Activated CD8-positive, alpha-beta T cell treated with anti-CD3 and anti-CD28 coated beads for 36 hours (primary cell): ENCODE measurements at regions not wholly inside any gene's neighbourhood (a gene's known extent, or its start where the extent isn't known, plus 50 kb on each side); places are given as distances from the start of the nearest gene placed in this dataset.
"Not testable (repeated sequence)": the region's sequence is repeated elsewhere in the genome, so short reads cannot be mapped to it uniquely, and the experiment has no call there.

ENCODE experiments used
- ATAC-seq: fragments of 200-7000 bp; cut with Tn5 transposase; one replicate; pipeline ENCODE4 v1.10.0; 2021; ENCODE audit warnings: mild to moderate bottlenecking, moderate library complexity
- CTCF ChIA-PET: fragments of 350-600 bp; sonication (Branson Sonifier 250); formaldehyde crosslinking; loops from one replicate; lab custom pipeline; 2021; ENCODE audit warnings: antibody characterized with exemption; lab: Charles Lee
- POLR2A ChIA-PET: fragments of 350-600 bp; sonication (Branson Sonifier 250); formaldehyde crosslinking; loops from one replicate; lab custom pipeline; 2021; ENCODE audit warnings: antibody characterized with exemption; lab: Charles Lee
- DNase-seq: peaks from one replicate; pipeline ENCODE4 v3.0.0-alpha.2; 2020
- H3K27ac Mint-ChIP-seq: one replicate; pipeline ENCODE4 v1.8.0; 2021; ENCODE audit warnings: mild to moderate bottlenecking, mixed read lengths
- H3K27me3 Mint-ChIP-seq: one replicate; pipeline ENCODE4 v1.8.0; 2021; ENCODE audit warnings: mixed read lengths
- H3K36me3 Mint-ChIP-seq: one replicate; pipeline ENCODE4 v1.8.0; 2021; ENCODE audit warnings: low read depth, mixed read lengths
- H3K4me1 Mint-ChIP-seq: one replicate; pipeline ENCODE4 v1.8.0; 2021; ENCODE audit warnings: low read depth, mixed read lengths
- H3K4me3 Mint-ChIP-seq: one replicate; pipeline ENCODE4 v1.8.0; 2021; ENCODE audit warnings: mild to moderate bottlenecking, moderate library complexity, mixed read lengths
- H3K9me3 Mint-ChIP-seq: one replicate; pipeline ENCODE4 v1.8.0; 2021; ENCODE audit warnings: mixed read lengths
- intact Hi-C: fragments of 100-400 bp; cut with micrococcal nuclease; formaldehyde crosslinking; loops from one replicate; pipeline ENCODE4 v1.10.0; 2022
- TF ChIP-seq, protein P1 (sequence below): fragments of 200-600 bp; IDR thresholded peaks from one replicate; pipeline ENCODE4 v1.8.0; 2022; ENCODE audit warnings: antibody characterized with exemption, mild to moderate bottlenecking

GRCh38 chr6:1170794-1171193 is 141.1 kb upstream of the FOXQ1 start:
- Mint-ChIP-seq H3K4me1 (no peaks in the 10 kb centered on the region), H3K9me3 (peaks cover 2% of the 10 kb centered on the region), H3K36me3 (no peaks in the 10 kb centered on the region), H3K27ac (no peak overlapping the region), H3K4me3 (no peak overlapping the region), H3K27me3 (peaks cover 7% of the 10 kb centered on the region)
- DNase-seq (no peak), ATAC-seq (no peak)
- ChIA-PET POLR2A (no interaction called here), CTCF (no interaction called here)
- TF ChIP-seq, protein P1, sequence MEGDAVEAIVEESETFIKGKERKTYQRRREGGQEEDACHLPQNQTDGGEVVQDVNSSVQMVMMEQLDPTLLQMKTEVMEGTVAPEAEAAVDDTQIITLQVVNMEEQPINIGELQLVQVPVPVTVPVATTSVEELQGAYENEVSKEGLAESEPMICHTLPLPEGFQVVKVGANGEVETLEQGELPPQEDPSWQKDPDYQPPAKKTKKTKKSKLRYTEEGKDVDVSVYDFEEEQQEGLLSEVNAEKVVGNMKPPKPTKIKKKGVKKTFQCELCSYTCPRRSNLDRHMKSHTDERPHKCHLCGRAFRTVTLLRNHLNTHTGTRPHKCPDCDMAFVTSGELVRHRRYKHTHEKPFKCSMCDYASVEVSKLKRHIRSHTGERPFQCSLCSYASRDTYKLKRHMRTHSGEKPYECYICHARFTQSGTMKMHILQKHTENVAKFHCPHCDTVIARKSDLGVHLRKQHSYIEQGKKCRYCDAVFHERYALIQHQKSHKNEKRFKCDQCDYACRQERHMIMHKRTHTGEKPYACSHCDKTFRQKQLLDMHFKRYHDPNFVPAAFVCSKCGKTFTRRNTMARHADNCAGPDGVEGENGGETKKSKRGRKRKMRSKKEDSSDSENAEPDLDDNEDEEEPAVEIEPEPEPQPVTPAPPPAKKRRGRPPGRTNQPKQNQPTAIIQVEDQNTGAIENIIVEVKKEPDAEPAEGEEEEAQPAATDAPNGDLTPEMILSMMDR = no peak
- intact Hi-C loops = no loop called here

DNA sequence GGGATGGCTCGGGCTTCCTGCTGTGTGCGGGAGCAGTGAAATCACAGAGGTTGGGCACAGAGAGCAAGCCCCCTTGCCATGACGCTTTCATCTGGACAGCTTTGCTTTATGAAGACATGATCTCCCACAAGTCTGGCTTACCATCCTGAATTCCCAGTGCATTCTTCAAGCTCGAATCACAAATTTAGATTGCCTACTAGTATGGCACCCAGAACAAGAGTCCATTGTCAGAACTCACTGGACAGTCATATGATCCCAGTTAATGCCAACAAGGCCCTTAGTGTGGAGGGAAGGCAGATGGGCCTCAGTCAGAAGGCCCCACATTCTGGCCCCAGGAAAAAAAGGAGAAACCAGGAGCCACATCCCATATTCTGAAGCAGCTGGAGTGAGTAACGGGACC is 147.3 kb upstream of the FOXQ1 start:
- intact Hi-C loops = no loop called here
- Mint-ChIP-seq H3K27me3 (peaks cover 17% of the 10 kb centered on the region), H3K4me3 (no peak overlapping the region), H3K36me3 (no peaks in the 10 kb centered on the region), H3K4me1 (no peaks in the 10 kb centered on the region), H3K9me3 (no peaks in the 10 kb centered on the region), H3K27ac (no peak overlapping the region)
- TF ChIP-seq, protein P1 = no peak
- ChIA-PET CTCF (no interaction called here), POLR2A (no interaction called here)
- DNase-seq = no peak
- no peak for ATAC-seq

- POLR2A ChIA-PET = interaction anchor here (0.6 kb wide), 1 partner anchor 60 kb away, joined by 3 read pairs; no protein-coding TSS in a partner anchor
- no peak for ATAC-seq
- Mint-ChIP-seq H3K27ac (no peak overlapping the region), H3K4me1 (no peaks in the 10 kb centered on the region), H3K9me3 (no peaks in the 10 kb centered on the region), H3K4me3 (no peak overlapping the region), H3K36me3 (no peaks in the 10 kb centered on the region), H3K27me3 (peaks cover 14% of the 10 kb centered on the region)
- DNase-seq = no peak
- TF ChIP-seq, protein P1 = no peak
- intact Hi-C loops = no loop called here
- CTCF ChIA-PET = no interaction called here
Observed at GRCh38 chr6:1163501-1163900, 148.4 kb upstream of the FOXQ1 start.

DNA sequence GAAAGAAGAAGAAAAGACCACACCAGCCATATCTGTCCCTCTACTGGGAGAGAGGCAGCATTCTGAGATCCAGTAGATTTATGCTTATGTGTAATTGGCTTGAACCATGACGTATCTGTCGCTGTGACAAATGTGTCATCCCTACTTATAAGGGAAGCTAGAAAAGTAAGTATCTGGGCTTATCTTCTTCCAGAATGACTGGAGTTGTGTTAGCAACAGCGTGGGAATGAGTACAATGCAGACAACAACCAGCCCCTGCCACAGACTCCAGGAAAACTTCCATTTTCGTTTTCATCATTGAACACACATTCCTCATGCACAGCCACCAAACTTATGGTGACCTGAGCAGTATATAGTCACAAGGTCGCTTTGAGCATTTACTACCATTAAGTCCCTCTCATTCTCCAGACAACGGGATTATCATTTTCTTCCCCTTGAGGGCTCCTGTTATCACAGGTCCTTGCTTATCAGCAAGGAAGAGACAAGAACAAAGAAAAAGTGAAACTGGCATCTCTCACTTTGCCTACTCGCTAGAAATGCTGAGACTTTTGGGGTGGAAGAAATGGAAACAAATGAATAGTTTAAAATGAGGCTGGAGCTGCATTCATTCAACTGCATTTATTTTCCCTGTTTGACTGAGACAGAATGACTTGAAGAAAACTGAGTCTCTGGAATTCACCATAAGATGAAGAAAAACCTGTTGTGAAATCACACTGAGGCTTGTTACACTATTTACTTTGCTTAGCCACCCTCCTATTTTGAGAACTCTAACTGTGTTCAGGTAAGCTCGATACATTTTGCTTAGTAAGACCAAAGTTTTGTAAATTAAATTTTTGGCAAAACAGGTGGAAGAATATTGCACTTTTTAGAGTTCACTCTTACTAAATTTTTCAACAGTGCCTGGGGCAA is 149.3 kb upstream of the FOXQ1 start:
- Mint-ChIP-seq H3K9me3 (no peaks in the 10 kb centered on the region), H3K4me3 (no peak overlapping the region), H3K36me3 (no peaks in the 10 kb centered on the region), H3K27me3 (peaks cover 14% of the 10 kb centered on the region), H3K4me1 (no peaks in the 10 kb centered on the region), H3K27ac (no peak overlapping the region)
- no peak for DNase-seq
- CTCF ChIA-PET = no interaction called here
- no peak for ATAC-seq
- TF ChIP-seq, protein P1 = no peak
- POLR2A ChIA-PET = no interaction called here
- intact Hi-C loops = no loop called here

- ATAC-seq, H3K4me3 Mint-ChIP-seq, POLR2A ChIA-PET, H3K4me1 Mint-ChIP-seq, H3K36me3 Mint-ChIP-seq, CTCF ChIA-PET, H3K27ac Mint-ChIP-seq, DNase-seq, intact Hi-C loops, H3K9me3 Mint-ChIP-seq: not testable (repeated sequence)
- H3K27me3 Mint-ChIP-seq = peaks cover 19% of the 10 kb centered on the region
Observed at GRCh38 chr6:1156411-1156810, 155.5 kb upstream of the FOXQ1 start.
